GM23248 (cell line): ENCODE measurements at regions not wholly inside any gene's neighbourhood (a gene's known extent, or its start where the extent isn't known, plus 50 kb on each side); places are given as distances from the start of the nearest gene placed in this dataset.

Experiments used
- EZH2 ChIP-seq: fragments of 200-600 bp; sonication (generic); IDR thresholded peaks from 2 replicates; pipeline ENCODE4 v1.6.1; 2018; ENCODE audit warnings: antibody characterized with exemption, mild to moderate bottlenecking; ENCODE audit not compliant: insufficient read depth, poor library complexity, severe bottlenecking
- EZH2phosphoT487 ChIP-seq: fragments of 200-600 bp; sonication (generic); IDR thresholded peaks from 2 replicates; pipeline ENCODE4 v1.6.1; 2018; ENCODE audit warnings: antibody characterized with exemption, moderate library complexity, mild to moderate bottlenecking, low read depth; ENCODE audit not compliant: insufficient read depth

DNA sequence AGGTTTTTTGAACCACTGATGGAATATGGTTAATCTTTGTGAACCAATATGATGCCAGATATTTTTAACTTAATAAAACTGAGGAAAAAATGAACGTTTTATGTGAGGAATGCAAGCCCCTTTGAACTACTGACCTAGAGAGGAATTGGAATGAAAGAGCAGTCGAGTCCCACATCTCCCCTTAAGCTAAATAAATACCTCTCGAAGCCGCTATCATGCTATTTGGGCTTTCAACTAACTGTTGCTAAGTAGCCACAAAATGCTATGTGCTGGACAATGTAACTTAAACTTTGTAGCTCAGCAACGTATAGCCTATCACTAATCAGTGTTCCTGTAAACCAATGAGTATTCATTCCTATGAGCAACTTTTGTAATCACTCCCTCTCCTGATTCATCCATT is 1037.2 kb downstream of the SQOR start:
- TF ChIP-seq EZH2 (no peak), EZH2phosphoT487 (no peak)
